DND-41 (cell line): ENCODE measurements at regions not wholly inside any gene's neighbourhood (a gene's known extent, or its start where the extent isn't known, plus 50 kb on each side); places are given as distances from the start of the nearest gene placed in this dataset.

ENCODE experiments used
- ATAC-seq: fragments of 200-7000 bp; cut with Tn5 transposase; 3 replicates; pipeline ENCODE4 v1.9.1; 2021; ENCODE audit warnings: low read depth; ENCODE audit not compliant: insufficient read depth
- DNase-seq: peaks from one replicate; pipeline ENCODE4 v3.0.0-alpha.2; 2020
- H2AFZ ChIP-seq: 2 replicates; pipeline ENCODE4 v1.6.0; 2012; ENCODE audit warnings: low read depth, low read length
- H3K27ac ChIP-seq: 2 replicates; pipeline ENCODE4 v1.5.1; 2012; ENCODE audit warnings: low read length, inconsistent platforms
- H3K27me3 ChIP-seq: fragments of 200-600 bp; sonication (generic); 2 replicates; pipeline ENCODE4 v1.6.0; 2012; ENCODE audit warnings: low read length, mild to moderate bottlenecking, inconsistent platforms; ENCODE audit not compliant: insufficient read depth, poor library complexity
- H3K36me3 ChIP-seq: 2 replicates; pipeline ENCODE4 v1.5.1; 2012; ENCODE audit warnings: low read length, inconsistent platforms; ENCODE audit not compliant: insufficient read depth
- H3K4me1 ChIP-seq: 2 replicates; pipeline ENCODE4 v1.5.1; 2012; ENCODE audit warnings: mild to moderate bottlenecking, low read length; ENCODE audit not compliant: insufficient read depth
- H3K4me2 ChIP-seq: 2 replicates; pipeline ENCODE4 v1.6.0; 2012; ENCODE audit warnings: mild to moderate bottlenecking, moderate library complexity, low read length, inconsistent platforms; ENCODE audit not compliant: insufficient read depth
- H3K4me3 ChIP-seq, 2 experiments: fragments of 200-600 bp in 1 of 2; shearing (Covaris generic) in 1 of 2; 2 replicates each; pipeline ENCODE4 v1.5.1; 2012 to 2016; ENCODE audit warnings: inconsistent platforms in 2 of 2, low read length in 2 of 2, mild to moderate bottlenecking in 2 of 2, low read depth in 1 of 2, moderate library complexity in 1 of 2
- H3K79me2 ChIP-seq: 2 replicates; pipeline ENCODE4 v1.6.0; 2012; ENCODE audit warnings: low read length, inconsistent platforms; ENCODE audit not compliant: insufficient read depth
- H3K9ac ChIP-seq: 2 replicates; pipeline ENCODE4 v1.6.0; 2012; ENCODE audit warnings: low read depth, mild to moderate bottlenecking, inconsistent platforms, low read length, moderate library complexity
- H3K9me3 ChIP-seq: 2 replicates; pipeline ENCODE4 v1.5.1; 2012; ENCODE audit warnings: low read length, moderate library complexity, mild to moderate bottlenecking, inconsistent platforms; ENCODE audit not compliant: insufficient read depth, severe bottlenecking
- H4K20me1 ChIP-seq: 2 replicates; pipeline ENCODE4 v1.6.0; 2012; ENCODE audit warnings: low read length; ENCODE audit not compliant: insufficient read depth
- CTCF ChIP-seq: IDR thresholded peaks from 2 replicates; pipeline ENCODE4 v1.5.1; 2012; ENCODE audit warnings: borderline replicate concordance, low read length, moderate library complexity, mild to moderate bottlenecking; ENCODE audit not compliant: poor library complexity, severe bottlenecking; ENCODE audit errors: extremely low read depth
- EZH2 ChIP-seq: IDR thresholded peaks from 3 replicates; pipeline ENCODE4 v1.6.1; 2012; ENCODE audit warnings: borderline replicate concordance, low read depth, mild to moderate bottlenecking, moderate library complexity, low read length, inconsistent platforms; ENCODE audit not compliant: severe bottlenecking

- Histone ChIP-seq H3K9me3 (no peaks in the 10 kb centered on the region), H3K4me2 (no peak overlapping the region), H4K20me1 (no peaks in the 10 kb centered on the region), H3K4me1 (no peaks in the 10 kb centered on the region), H3K79me2 (no peaks in the 10 kb centered on the region), H3K9ac (no peak overlapping the region), H3K27ac (no peak overlapping the region), H3K36me3 (no peaks in the 10 kb centered on the region), H3K4me3 (no peak overlapping the region), H3K27me3 (no peaks in the 10 kb centered on the region), H2AFZ (no peak overlapping the region)
- TF ChIP-seq CTCF (no peak), EZH2 (no peak)
- no peak for ATAC-seq
- DNase-seq = no peak
Observed at GRCh38 chr18:33944493-33944892, 280.2 kb downstream of the NOL4 start.

- H3K4me2 ChIP-seq = no peak overlapping the region
- H3K27me3 ChIP-seq = no peaks in the 10 kb centered on the region
- H3K4me3 ChIP-seq = no peak overlapping the region
- no peak overlapping the region for H2AFZ ChIP-seq
- no peaks in the 10 kb centered on the region for H3K79me2 ChIP-seq
- no peak overlapping the region for H3K27ac ChIP-seq
- no peaks in the 10 kb centered on the region for H3K36me3 ChIP-seq
- DNase-seq = no peak
- no peak for ATAC-seq
- no peaks in the 10 kb centered on the region for H3K9me3 ChIP-seq
- H4K20me1 ChIP-seq = no peaks in the 10 kb centered on the region
- no peak for TF ChIP-seq CTCF
- no peak for TF ChIP-seq EZH2
- no peak overlapping the region for H3K9ac ChIP-seq
- H3K4me1 ChIP-seq = no peaks in the 10 kb centered on the region
Observed at GRCh38 chr18:33937270-33937816, 287.4 kb downstream of the NOL4 start.

GRCh38 chr18:33934258-33934657 is 290.5 kb downstream of the NOL4 start:
- Histone ChIP-seq H3K9me3 (no peaks in the 10 kb centered on the region), H3K4me3 (no peak overlapping the region), H3K36me3 (no peaks in the 10 kb centered on the region), H3K4me1 (no peaks in the 10 kb centered on the region), H3K27me3 (no peaks in the 10 kb centered on the region), H3K79me2 (no peaks in the 10 kb centered on the region), H3K9ac (no peak overlapping the region), H3K4me2 (no peak overlapping the region), H4K20me1 (no peaks in the 10 kb centered on the region), H3K27ac (no peak overlapping the region), H2AFZ (no peak overlapping the region)
- no peak for DNase-seq
- no peak for TF ChIP-seq EZH2
- TF ChIP-seq CTCF = no peak
- ATAC-seq = no peak

GRCh38 chr18:33928231-33928630 is 296.5 kb downstream of the NOL4 start:
- Histone ChIP-seq H3K4me3 (no peak overlapping the region), H3K27me3 (no peaks in the 10 kb centered on the region), H3K9ac (no peak overlapping the region), H3K27ac (no peak overlapping the region), H3K79me2 (no peaks in the 10 kb centered on the region), H4K20me1 (no peaks in the 10 kb centered on the region), H3K36me3 (no peaks in the 10 kb centered on the region), H3K9me3 (no peaks in the 10 kb centered on the region), H3K4me2 (no peak overlapping the region), H3K4me1 (no peaks in the 10 kb centered on the region), H2AFZ (no peak overlapping the region)
- TF ChIP-seq CTCF (no peak), EZH2 (no peak)
- DNase-seq (no peak), ATAC-seq (no peak)
